Neutrophil (primary cell): ENCODE measurements at regions not wholly inside any gene's neighbourhood (a gene's known extent, or its start where the extent isn't known, plus 50 kb on each side); places are given as distances from the start of the nearest gene placed in this dataset.

Experiments
- H3K27ac ChIP-seq: fragments of 200-600 bp; sonication (generic); 2 replicates; pipeline ENCODE4 v1.5.1; 2016; ENCODE audit warnings: mild to moderate bottlenecking, moderate library complexity
- H3K27me3 ChIP-seq: fragments of 200-600 bp; sonication (generic); 2 replicates; pipeline ENCODE4 v1.6.0; 2016; ENCODE audit warnings: mild to moderate bottlenecking
- H3K36me3 ChIP-seq: fragments of 200-600 bp; sonication (generic); 2 replicates; pipeline ENCODE4 v1.5.1; 2017
- H3K4me1 ChIP-seq, 2 experiments: fragments of 200-600 bp in 1 of 2; sonication (generic) in 1 of 2; 1 replicate in 1 of 2; 2 replicates in 1 of 2; pipeline versions ENCODE4 v1.5.1 to v1.6.1; 2013 to 2016; ENCODE audit warnings: low read depth in 1 of 2, low read length in 1 of 2, mild to moderate bottlenecking in 1 of 2, moderate library complexity in 1 of 2; ENCODE audit not compliant: control insufficient read depth in 1 of 2, insufficient read depth in 1 of 2
- H3K4me3 ChIP-seq, 2 experiments: fragments of 200-600 bp in 1 of 2; sonication (generic) in 1 of 2; 1 replicate in 1 of 2; 2 replicates in 1 of 2; pipeline ENCODE4 v1.5.1; 2013 to 2016; ENCODE audit warnings: low read depth in 1 of 2, low read length in 1 of 2, mild to moderate bottlenecking in 1 of 2, moderate library complexity in 1 of 2
- H3K9me3 ChIP-seq: fragments of 200-600 bp; sonication (generic); 2 replicates; pipeline ENCODE4 v1.5.1; 2016
- CTCF ChIP-seq: fragments of 200-600 bp; sonication (generic); IDR thresholded peaks from 2 replicates; pipeline ENCODE4 v1.5.1; 2016; ENCODE audit warnings: antibody characterized with exemption

- no peaks in the 10 kb centered on the region for H3K36me3 ChIP-seq
- TF ChIP-seq CTCF, result no peak
- no peaks in the 10 kb centered on the region for H3K9me3 ChIP-seq
- no peak overlapping the region for H3K27ac ChIP-seq
- no peak overlapping the region for H3K4me3 ChIP-seq
- no peaks in the 10 kb centered on the region for H3K27me3 ChIP-seq
- peaks cover 8 to 9% of the 10 kb centered on the region in 2 experiments for H3K4me1 ChIP-seq
Measured at GRCh38 chr3:194874783-194875182, 189.1 kb downstream of the FAM43A start.

GRCh38 chr3:194875581-194876402, 190.1 kb downstream of the FAM43A start:
- H3K27ac ChIP-seq, result no peak overlapping the region
- TF ChIP-seq CTCF, result no peak
- H3K4me1 ChIP-seq, result peaks cover 19% of the 10 kb centered on the region in 2 experiments
- H3K9me3 ChIP-seq, result no peaks in the 10 kb centered on the region
- H3K27me3 ChIP-seq, result no peaks in the 10 kb centered on the region
- H3K4me3 ChIP-seq, result no peak overlapping the region
- H3K36me3 ChIP-seq, result no peaks in the 10 kb centered on the region

GRCh38 chr3:194876403-194877095, 190.9 kb downstream of the FAM43A start:
- no peak overlapping the region for H3K27ac ChIP-seq
- peaks cover 22 to 23% of the 10 kb centered on the region in 2 experiments for H3K4me1 ChIP-seq
- no peak for TF ChIP-seq CTCF
- no peaks in the 10 kb centered on the region for H3K27me3 ChIP-seq
- H3K4me3 ChIP-seq, result no peak overlapping the region
- H3K36me3 ChIP-seq, result no peaks in the 10 kb centered on the region
- no peaks in the 10 kb centered on the region for H3K9me3 ChIP-seq

GRCh38 chr3:194877291-194878119, 191.8 kb downstream of the FAM43A start:
- Histone ChIP-seq H3K27me3 (no peaks in the 10 kb centered on the region), H3K36me3 (no peaks in the 10 kb centered on the region), H3K4me1 (peaks cover 22 to 23% of the 10 kb centered on the region in 2 experiments), H3K9me3 (no peaks in the 10 kb centered on the region), H3K27ac (no peak overlapping the region), H3K4me3 (no peak overlapping the region)
- TF ChIP-seq CTCF, result no peak

- Histone ChIP-seq H3K27me3 (no peaks in the 10 kb centered on the region), H3K4me1 (peaks cover 22 to 23% of the 10 kb centered on the region in 2 experiments), H3K27ac (no peak overlapping the region), H3K36me3 (no peaks in the 10 kb centered on the region), H3K4me3 (peak overlapping the region in 1 of 2 experiments; percentile 5), H3K9me3 (peaks cover 10% of the 10 kb centered on the region)
- no peak for TF ChIP-seq CTCF
Measured at GRCh38 chr3:194879126-194879877, 193.6 kb downstream of the FAM43A start.
